ENCODE measurements at regions not wholly inside any gene's neighbourhood (a gene's known extent, or its start where the extent isn't known, plus 50 kb on each side); places are given as distances from the start of the nearest gene placed in this dataset.

GRCh38 chr5:124410539-124411488 lies 335.6 kb downstream of the ZNF608 start (continued):
- no peak for TF ChIP-seq ZBTB12 (CRISPR knock-in tag; IDR thresholded peaks at IDR 0.05)
- no peak for TF ChIP-seq GTF3C2 (IDR thresholded peaks at IDR 0.05; ENCODE audit: borderline replicate concordance, extremely low read depth, insufficient read length)
- no peak for TF ChIP-seq SIN3B (IDR thresholded peaks at IDR 0.05; ENCODE audit: low read depth)
- TF ChIP-seq SRF (CRISPR knock-in tag; IDR thresholded peaks at IDR 0.05) = no peak

All from K562 (cell line).